Adrenal gland (tissue), 5 donors: ENCODE measurements at regions not wholly inside any gene's neighbourhood (a gene's known extent, or its start where the extent isn't known, plus 50 kb on each side); places are given as distances from the start of the nearest gene placed in this dataset.

ENCODE experiments used
- POLR2A ChIP-seq, 2 donors: fragments of 450-650 bp; IDR thresholded peaks; one replicate each; pipeline ENCODE4 v1.6.1; 2017; ENCODE audit warnings: antibody characterized with exemption in 2 of 2, mild to moderate bottlenecking in 2 of 2, moderate library complexity in 1 of 2
- TF ChIP-seq, protein P1 (sequence below), 6 experiments: fragments of 450-650 bp in 4 of 6; fragments of 200-600 bp in 2 of 6; sonication (generic) in 1 of 6; IDR thresholded peaks; 1 replicate in 5 of 6; 2 replicates in 1 of 6; pipeline versions ENCODE4 v1.5.1 to v1.8.0; 2016 to 2021; ENCODE audit warnings: antibody characterized with exemption in 6 of 6, mild to moderate bottlenecking in 2 of 6, moderate library complexity in 1 of 6
- donor health status: DM: no; HTN: no; CAD: no.

DNA sequence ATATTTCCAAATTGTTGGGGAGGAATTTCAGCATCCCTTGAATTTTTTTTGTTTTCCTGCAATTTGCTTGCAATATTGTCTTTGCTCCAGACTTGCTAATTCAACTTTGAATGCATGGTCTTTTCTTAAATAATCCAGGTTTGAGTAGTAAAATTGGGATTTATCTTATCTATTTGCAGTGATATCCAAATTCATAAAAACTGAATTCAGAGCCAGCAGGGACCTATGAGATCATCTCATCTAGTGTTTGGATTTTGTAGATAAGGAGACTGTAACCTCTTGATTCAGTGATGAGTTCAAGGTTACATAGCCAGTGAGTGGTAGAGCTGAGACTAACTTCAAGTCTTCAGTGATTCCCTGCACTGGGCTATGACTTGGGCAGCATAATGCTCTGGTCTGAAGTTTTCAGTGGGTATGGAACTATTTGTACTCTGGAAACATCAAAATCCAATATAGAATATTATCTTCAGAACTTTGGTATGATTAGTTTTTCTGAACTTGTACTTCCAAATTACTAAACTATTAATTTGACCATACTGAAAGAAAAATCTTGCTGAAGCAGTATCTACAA, 109.4 kb downstream of the DISP1 start:
- TF ChIP-seq, protein P1, sequence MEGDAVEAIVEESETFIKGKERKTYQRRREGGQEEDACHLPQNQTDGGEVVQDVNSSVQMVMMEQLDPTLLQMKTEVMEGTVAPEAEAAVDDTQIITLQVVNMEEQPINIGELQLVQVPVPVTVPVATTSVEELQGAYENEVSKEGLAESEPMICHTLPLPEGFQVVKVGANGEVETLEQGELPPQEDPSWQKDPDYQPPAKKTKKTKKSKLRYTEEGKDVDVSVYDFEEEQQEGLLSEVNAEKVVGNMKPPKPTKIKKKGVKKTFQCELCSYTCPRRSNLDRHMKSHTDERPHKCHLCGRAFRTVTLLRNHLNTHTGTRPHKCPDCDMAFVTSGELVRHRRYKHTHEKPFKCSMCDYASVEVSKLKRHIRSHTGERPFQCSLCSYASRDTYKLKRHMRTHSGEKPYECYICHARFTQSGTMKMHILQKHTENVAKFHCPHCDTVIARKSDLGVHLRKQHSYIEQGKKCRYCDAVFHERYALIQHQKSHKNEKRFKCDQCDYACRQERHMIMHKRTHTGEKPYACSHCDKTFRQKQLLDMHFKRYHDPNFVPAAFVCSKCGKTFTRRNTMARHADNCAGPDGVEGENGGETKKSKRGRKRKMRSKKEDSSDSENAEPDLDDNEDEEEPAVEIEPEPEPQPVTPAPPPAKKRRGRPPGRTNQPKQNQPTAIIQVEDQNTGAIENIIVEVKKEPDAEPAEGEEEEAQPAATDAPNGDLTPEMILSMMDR (IDR thresholded peaks at IDR 0.05), result no peak
- peak in 1 of 2 donors; percentile 59 for TF ChIP-seq POLR2A (IDR thresholded peaks at IDR 0.05)
